ENCODE measurements at regions not wholly inside any gene's neighbourhood (a gene's known extent, or its start where the extent isn't known, plus 50 kb on each side); places are given as distances from the start of the nearest gene placed in this dataset.

DNA sequence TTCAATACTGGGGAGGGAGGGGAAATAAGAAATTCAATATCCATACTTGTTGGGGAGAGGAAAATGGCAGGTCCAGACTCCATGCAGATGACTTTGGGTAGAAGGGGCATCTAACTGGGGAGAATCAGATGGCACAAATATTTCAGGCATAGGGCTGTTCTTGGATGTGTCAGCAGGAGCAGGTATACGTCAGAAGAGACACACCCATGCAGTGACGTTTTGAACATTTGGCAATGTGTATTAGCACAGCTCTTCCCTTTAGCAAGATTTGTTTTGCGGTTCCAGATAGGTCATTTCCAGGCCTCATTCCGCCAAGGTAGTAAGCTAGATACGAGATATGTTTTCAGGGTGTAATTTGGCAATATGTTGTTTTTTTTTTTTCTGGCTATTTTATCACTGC is 187.2 kb upstream of the CDH10 start:
- CTCF ChIA-PET (ENCODE audit: unreplicated experiment) = no interaction called here

GRCh38 chr5:24823625-24824024 is 178.8 kb upstream of the CDH10 start:
- Histone ChIP-seq H3K27ac (ENCODE audit: low read depth, low read length, poor library complexity, severe bottlenecking) (no peak overlapping the region), H3K4me2 (ENCODE audit: low read length) (no peak overlapping the region), H2AFZ (ENCODE audit: low read length) (no peak overlapping the region), H3K4me1 (ENCODE audit: insufficient read depth, low read length, poor library complexity, severe bottlenecking) (no peaks in the 10 kb centered on the region), H3K36me3 (ENCODE audit: insufficient read depth, low read length) (no peaks in the 10 kb centered on the region), H4K20me1 (ENCODE audit: insufficient read depth, low read length) (no peaks in the 10 kb centered on the region), H3K9me3 (ENCODE audit: low read length) (no peaks in the 10 kb centered on the region), H3K9me2 (ENCODE audit: insufficient read depth, low read length) (no peaks in the 10 kb centered on the region), H3K4me3 (ENCODE audit: low read depth, low read length, poor library complexity, severe bottlenecking) (no peak overlapping the region), H3K79me2 (ENCODE audit: insufficient read depth, low read depth, low read length) (no peaks in the 10 kb centered on the region)
- no peak for TF ChIP-seq EZH2phosphoT487 (IDR thresholded peaks at IDR 0.05; ENCODE audit: borderline replicate concordance, low read depth, low read length)
- TF ChIP-seq, protein P1, sequence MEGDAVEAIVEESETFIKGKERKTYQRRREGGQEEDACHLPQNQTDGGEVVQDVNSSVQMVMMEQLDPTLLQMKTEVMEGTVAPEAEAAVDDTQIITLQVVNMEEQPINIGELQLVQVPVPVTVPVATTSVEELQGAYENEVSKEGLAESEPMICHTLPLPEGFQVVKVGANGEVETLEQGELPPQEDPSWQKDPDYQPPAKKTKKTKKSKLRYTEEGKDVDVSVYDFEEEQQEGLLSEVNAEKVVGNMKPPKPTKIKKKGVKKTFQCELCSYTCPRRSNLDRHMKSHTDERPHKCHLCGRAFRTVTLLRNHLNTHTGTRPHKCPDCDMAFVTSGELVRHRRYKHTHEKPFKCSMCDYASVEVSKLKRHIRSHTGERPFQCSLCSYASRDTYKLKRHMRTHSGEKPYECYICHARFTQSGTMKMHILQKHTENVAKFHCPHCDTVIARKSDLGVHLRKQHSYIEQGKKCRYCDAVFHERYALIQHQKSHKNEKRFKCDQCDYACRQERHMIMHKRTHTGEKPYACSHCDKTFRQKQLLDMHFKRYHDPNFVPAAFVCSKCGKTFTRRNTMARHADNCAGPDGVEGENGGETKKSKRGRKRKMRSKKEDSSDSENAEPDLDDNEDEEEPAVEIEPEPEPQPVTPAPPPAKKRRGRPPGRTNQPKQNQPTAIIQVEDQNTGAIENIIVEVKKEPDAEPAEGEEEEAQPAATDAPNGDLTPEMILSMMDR (conservative IDR thresholded peaks at IDR 0.05; ENCODE audit: low read length) = no peak
- BruUV-seq (replicated peaks) = no TSS peak
- ChIA-PET CTCF (ENCODE audit: unreplicated experiment) (no interaction called here), POLR2A (no interaction called here)
- intact Hi-C loops (cut with micrococcal nuclease; ENCODE audit: unreplicated experiment) = no loop called here
- no peak for DNase-seq (ENCODE audit: low spot score)

More for the DNA sequence above, 187.2 kb upstream of the CDH10 start:
- Histone ChIP-seq H3K4me1 (ENCODE audit: insufficient read depth, low read length, poor library complexity, severe bottlenecking) (no peaks in the 10 kb centered on the region), H3K36me3 (ENCODE audit: insufficient read depth, low read length) (no peaks in the 10 kb centered on the region), H3K9me3 (ENCODE audit: low read length) (no peaks in the 10 kb centered on the region), H3K9me2 (ENCODE audit: insufficient read depth, low read length) (no peaks in the 10 kb centered on the region), H3K4me3 (ENCODE audit: low read depth, low read length, poor library complexity, severe bottlenecking) (no peak overlapping the region), H3K4me2 (ENCODE audit: low read length) (no peak overlapping the region), H3K79me2 (ENCODE audit: insufficient read depth, low read depth, low read length) (no peaks in the 10 kb centered on the region), H2AFZ (ENCODE audit: low read length) (no peak overlapping the region), H3K27ac (ENCODE audit: low read depth, low read length, poor library complexity, severe bottlenecking) (no peak overlapping the region), H4K20me1 (ENCODE audit: insufficient read depth, low read length) (no peaks in the 10 kb centered on the region)
- intact Hi-C loops (cut with micrococcal nuclease; ENCODE audit: unreplicated experiment) = no loop called here
- no peak for DNase-seq (ENCODE audit: low spot score)
- POLR2A ChIA-PET = no interaction called here
- TF ChIP-seq, protein P1 (conservative IDR thresholded peaks at IDR 0.05; ENCODE audit: low read length) = no peak
- TF ChIP-seq EZH2phosphoT487 (IDR thresholded peaks at IDR 0.05; ENCODE audit: borderline replicate concordance, low read depth, low read length) = no peak
- no TSS peak for BruUV-seq (replicated peaks)

DNA sequence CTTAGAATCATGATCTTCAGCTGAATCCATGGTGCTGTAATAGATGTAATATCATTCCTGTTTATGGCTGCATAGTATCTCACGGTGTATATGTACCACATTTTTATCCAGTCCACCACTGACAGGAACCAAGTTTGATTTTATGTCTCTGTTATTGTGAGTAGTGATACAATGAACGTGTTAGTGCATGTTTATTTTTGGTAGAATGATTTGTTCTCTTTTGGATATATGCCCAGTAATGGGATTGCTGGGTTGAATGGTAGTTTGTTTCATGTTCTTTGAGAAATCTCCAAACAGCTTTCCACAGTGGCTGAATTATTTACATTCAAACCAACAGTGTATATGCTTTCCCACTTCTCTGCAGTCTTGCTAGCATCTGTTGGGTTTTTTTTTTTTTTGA is 175.1 kb upstream of the CDH10 start:
- Histone ChIP-seq H3K4me1 (ENCODE audit: insufficient read depth, low read length, poor library complexity, severe bottlenecking) (no peaks in the 10 kb centered on the region), H2AFZ (ENCODE audit: low read length) (no peak overlapping the region), H3K79me2 (ENCODE audit: insufficient read depth, low read depth, low read length) (no peaks in the 10 kb centered on the region), H3K9me3 (ENCODE audit: low read length) (no peaks in the 10 kb centered on the region), H3K36me3 (ENCODE audit: insufficient read depth, low read length) (no peaks in the 10 kb centered on the region), H3K4me3 (ENCODE audit: low read depth, low read length, poor library complexity, severe bottlenecking) (no peak overlapping the region), H3K27ac (ENCODE audit: low read depth, low read length, poor library complexity, severe bottlenecking) (no peak overlapping the region), H4K20me1 (ENCODE audit: insufficient read depth, low read length) (no peaks in the 10 kb centered on the region), H3K9me2 (ENCODE audit: insufficient read depth, low read length) (no peaks in the 10 kb centered on the region), H3K4me2 (ENCODE audit: low read length) (no peak overlapping the region)
- TF ChIP-seq, protein P1 (conservative IDR thresholded peaks at IDR 0.05; ENCODE audit: low read length) = no peak
- TF ChIP-seq EZH2phosphoT487 (IDR thresholded peaks at IDR 0.05; ENCODE audit: borderline replicate concordance, low read depth, low read length) = no peak
- ChIA-PET POLR2A (no interaction called here), CTCF (ENCODE audit: unreplicated experiment) (no interaction called here)
- DNase-seq (ENCODE audit: low spot score) = no peak
- intact Hi-C loops (cut with micrococcal nuclease; ENCODE audit: unreplicated experiment) = no loop called here
- BruUV-seq (replicated peaks) = no TSS peak

Data from OCI-LY7 (cell line).